H9 (cell line): ENCODE measurements at regions not wholly inside any gene's neighbourhood (a gene's known extent, or its start where the extent isn't known, plus 50 kb on each side); places are given as distances from the start of the nearest gene placed in this dataset.

Source experiments
- DNase-seq: peaks from one replicate; pipeline ENCODE4 v3.0.0-alpha.2; 2017
- H2AFZ ChIP-seq: one replicate; pipeline ENCODE4 v1.6.1; 2013; ENCODE audit warnings: mild to moderate bottlenecking, low read length, control low read depth, moderate library complexity
- H2AK5ac ChIP-seq: 2 replicates; pipeline ENCODE4 v1.6.1; 2013; ENCODE audit warnings: low read length, control low read depth, mixed read lengths; ENCODE audit not compliant: insufficient read length
- H2BK120ac ChIP-seq: one replicate; pipeline ENCODE4 v1.6.1; 2013; ENCODE audit warnings: low read depth, mild to moderate bottlenecking, low read length, control low read depth, inconsistent platforms; ENCODE audit not compliant: poor library complexity, severe bottlenecking
- H2BK12ac ChIP-seq: 2 replicates; pipeline ENCODE4 v1.6.1; 2013; ENCODE audit warnings: low read length, control low read depth, mixed read lengths, low read depth; ENCODE audit not compliant: insufficient read length
- H2BK15ac ChIP-seq: 2 replicates; pipeline ENCODE4 v1.6.1; 2013; ENCODE audit warnings: low read depth, low read length, control low read depth
- H2BK20ac ChIP-seq: one replicate; pipeline ENCODE4 v1.6.1; 2013; ENCODE audit warnings: low read depth, mild to moderate bottlenecking, low read length, control low read depth, inconsistent platforms; ENCODE audit not compliant: poor library complexity, severe bottlenecking
- H2BK5ac ChIP-seq: 2 replicates; pipeline ENCODE4 v1.6.1; 2013; ENCODE audit warnings: low read length, control low read depth, mixed read lengths; ENCODE audit not compliant: insufficient read length
- H3K14ac ChIP-seq: 2 replicates; pipeline ENCODE4 v1.6.1; 2013; ENCODE audit warnings: low read length, control low read depth; ENCODE audit not compliant: insufficient read depth
- H3K18ac ChIP-seq: 2 replicates; pipeline ENCODE4 v1.6.1; 2013; ENCODE audit warnings: low read depth, mild to moderate bottlenecking, mixed read lengths, low read length, control low read depth; ENCODE audit not compliant: insufficient read length
- H3K23ac ChIP-seq: 2 replicates; pipeline ENCODE4 v1.6.1; 2013; ENCODE audit warnings: low read length, control low read depth, mixed read lengths, low read depth; ENCODE audit not compliant: insufficient read length
- H3K23me2 ChIP-seq: 2 replicates; pipeline ENCODE4 v1.6.1; 2013; ENCODE audit warnings: low read depth, mild to moderate bottlenecking, mixed read lengths, low read length, control low read depth; ENCODE audit not compliant: insufficient read length, poor library complexity, severe bottlenecking
- H3K27ac ChIP-seq: 2 replicates; pipeline ENCODE4 v1.5.1; 2013; ENCODE audit warnings: low read length, control low read depth, mixed read lengths, low read depth; ENCODE audit not compliant: insufficient read length
- H3K27me3 ChIP-seq: 2 replicates; pipeline ENCODE4 v1.6.1; 2013; ENCODE audit warnings: low read length, control low read depth, inconsistent platforms; ENCODE audit not compliant: insufficient read depth
- H3K4ac ChIP-seq: 2 replicates; pipeline ENCODE4 v1.6.1; 2013; ENCODE audit warnings: low read depth, mild to moderate bottlenecking, control low read depth, inconsistent platforms, low read length, moderate library complexity
- H3K4me1 ChIP-seq: 2 replicates; pipeline ENCODE4 v1.6.1; 2013; ENCODE audit warnings: low read length, control low read depth, inconsistent platforms; ENCODE audit not compliant: insufficient read depth
- H3K4me2 ChIP-seq: 2 replicates; pipeline ENCODE4 v1.6.1; 2013; ENCODE audit warnings: low read length, control low read depth, mixed read lengths; ENCODE audit not compliant: insufficient read length, insufficient read depth
- H3K56ac ChIP-seq: 2 replicates; pipeline ENCODE4 v1.6.1; 2013; ENCODE audit warnings: low read depth, mild to moderate bottlenecking, mixed read lengths, low read length, control low read depth; ENCODE audit not compliant: insufficient read length
- H3K79me1 ChIP-seq: 2 replicates; pipeline ENCODE4 v1.6.1; 2013; ENCODE audit warnings: low read depth, mild to moderate bottlenecking, moderate library complexity, low read length, control low read depth, inconsistent platforms; ENCODE audit not compliant: insufficient read depth, poor library complexity, severe bottlenecking
- H3K79me2 ChIP-seq: 2 replicates; pipeline ENCODE4 v1.6.1; 2013; ENCODE audit warnings: low read length, control low read depth, inconsistent platforms; ENCODE audit not compliant: insufficient read depth
- H3K9ac ChIP-seq: 2 replicates; pipeline ENCODE4 v1.6.1; 2013; ENCODE audit warnings: low read length, control low read depth, mixed read lengths; ENCODE audit not compliant: insufficient read length; ENCODE audit errors: extremely low read depth
- H3K9me3 ChIP-seq: one replicate; pipeline ENCODE4 v1.6.1; 2013; ENCODE audit warnings: low read depth, low read length, inconsistent platforms; ENCODE audit not compliant: control insufficient read depth
- H3T11ph ChIP-seq: one replicate; pipeline ENCODE4 v1.6.1; 2013; ENCODE audit warnings: mild to moderate bottlenecking, low read length, control low read depth, inconsistent platforms
- H4K20me1 ChIP-seq: one replicate; pipeline ENCODE4 v1.6.1; 2013; ENCODE audit not compliant: control insufficient read depth, insufficient read length, insufficient read depth
- H4K5ac ChIP-seq: 2 replicates; pipeline ENCODE4 v1.6.1; 2013; ENCODE audit warnings: low read depth, mild to moderate bottlenecking, mixed read lengths, low read length, control low read depth; ENCODE audit not compliant: insufficient read length
- H4K8ac ChIP-seq: replicated peaks from 2 replicates; pipeline ENCODE4 v1.6.1; 2013; ENCODE audit warnings: low read length, control low read depth, mixed read lengths, low read depth; ENCODE audit not compliant: insufficient read length
- H4K91ac ChIP-seq: 2 replicates; pipeline ENCODE4 v1.6.1; 2013; ENCODE audit warnings: low read depth, mild to moderate bottlenecking, moderate library complexity, mixed read lengths, low read length, control low read depth; ENCODE audit not compliant: insufficient read length
- H3K27ac Mint-ChIP-seq, 3 experiments: 2 replicates in 2 of 3; 3 replicates in 1 of 3; pipeline ENCODE4 v1.8.0; 2020 to 2021; ENCODE audit warnings: mixed read lengths in 3 of 3, mild to moderate bottlenecking in 1 of 3, moderate library complexity in 1 of 3
- H3K27me3 Mint-ChIP-seq: 2 replicates; pipeline ENCODE4 v1.8.0; 2021; ENCODE audit warnings: low read depth, mild to moderate bottlenecking, moderate library complexity, mixed read lengths
- H3K36me3 Mint-ChIP-seq, 3 experiments: 2 replicates in 2 of 3; 3 replicates in 1 of 3; pipeline ENCODE4 v1.8.0; 2020 to 2021; ENCODE audit warnings: low read depth in 3 of 3, mixed read lengths in 3 of 3; ENCODE audit not compliant: insufficient read depth in 1 of 3
- H3K4me1 Mint-ChIP-seq, 2 experiments: 2 replicates each; pipeline ENCODE4 v1.8.0; 2020; ENCODE audit warnings: mixed read lengths in 2 of 2
- H3K4me3 Mint-ChIP-seq, 2 experiments: 2 replicates in 1 of 2; 3 replicates in 1 of 2; pipeline ENCODE4 v1.8.0; 2020 to 2021; ENCODE audit warnings: mild to moderate bottlenecking in 2 of 2, mixed read lengths in 2 of 2, moderate library complexity in 1 of 2
- H3K9me3 Mint-ChIP-seq, 2 experiments: 2 replicates in 1 of 2; 3 replicates in 1 of 2; pipeline ENCODE4 v1.8.0; 2020; ENCODE audit warnings: mild to moderate bottlenecking in 2 of 2, mixed read lengths in 2 of 2, moderate library complexity in 1 of 2
- WGBS: extraction: QIAGEN DNeasy Blood & Tissue Kit; methylation state at CpG from one replicate; pipeline ENCODE4 v1.1.7; 2013; ENCODE audit warnings: missing lambda C conversion rate, low lambda C conversion rate, mixed read lengths; ENCODE audit not compliant: insufficient read length; ENCODE audit errors: extremely low coverage; 5-methylcytosine and 5-hydroxymethylcytosine counted together
- TF ChIP-seq, protein P1 (sequence below): fragments of 200-600 bp; sonication (generic); conservative IDR thresholded peaks from 3 replicates; pipeline ENCODE4 v1.8.0; 2021; ENCODE audit warnings: antibody characterized with exemption, mild to moderate bottlenecking

DNA sequence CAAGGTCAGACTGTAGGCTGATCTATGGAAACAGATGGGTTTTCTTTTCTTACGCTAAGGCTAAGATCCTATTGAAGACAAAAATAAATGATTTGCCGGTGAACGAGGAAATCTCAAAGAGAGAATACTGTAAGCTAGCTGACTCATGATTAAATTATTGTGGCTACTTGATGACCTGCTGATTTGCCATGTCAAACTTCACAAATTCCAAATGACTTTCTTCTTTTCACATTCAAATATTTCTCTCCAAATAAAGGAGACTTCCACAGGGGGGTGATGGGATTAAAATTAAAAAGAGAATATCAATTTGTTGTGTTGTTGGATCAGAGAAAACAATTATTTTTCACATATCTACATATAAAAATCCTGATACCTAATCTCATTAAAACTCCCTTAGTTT, 860.6 kb upstream of the ZWINT start:
- H3K27me3 ChIP-seq: no peaks in the 10 kb centered on the region
- H3K23ac ChIP-seq: no peak overlapping the region
- no peaks in the 10 kb centered on the region for H3K9me3 ChIP-seq
- H3K9me3 Mint-ChIP-seq: no peaks in the 10 kb centered on the region
- no peak overlapping the region for H2BK5ac ChIP-seq
- peak overlapping the region; percentile 58 for H3K4me2 ChIP-seq
- no peak overlapping the region for H2BK15ac ChIP-seq
- no peak overlapping the region for H3K56ac ChIP-seq
- no peak overlapping the region for H3T11ph ChIP-seq
- H2BK20ac ChIP-seq: no peak overlapping the region
- H2BK120ac ChIP-seq: no peak overlapping the region
- H3K27me3 Mint-ChIP-seq: no peaks in the 10 kb centered on the region
- no peak overlapping the region for H3K14ac ChIP-seq
- no peak for DNase-seq
- no peak overlapping the region for H4K91ac ChIP-seq
- peak overlapping the region; percentile 71 to 100 (median 99); a peak in 5 of 7 replicates for H3K27ac Mint-ChIP-seq
- peaks cover 61 to 69% of the 10 kb centered on the region in 2 experiments for H3K4me1 Mint-ChIP-seq
- no peak overlapping the region for H2AK5ac ChIP-seq
- H3K4me3 Mint-ChIP-seq: peak overlapping the region; percentile 67 to 77
- H3K4me1 ChIP-seq: peaks cover 3% of the 10 kb centered on the region; the same call in 1 of the 2 replicates
- no peak overlapping the region for H4K5ac ChIP-seq
- H4K20me1 ChIP-seq: no peaks in the 10 kb centered on the region
- no peaks in the 10 kb centered on the region for H3K79me1 ChIP-seq
- H3K79me2 ChIP-seq: no peaks in the 10 kb centered on the region; the same call in 1 of the 2 replicates
- no peak overlapping the region for H3K4ac ChIP-seq
- no peak overlapping the region for H3K18ac ChIP-seq
- peaks cover 3% of the 10 kb centered on the region for H3K23me2 ChIP-seq
- H2AFZ ChIP-seq: no peak overlapping the region
- no peak overlapping the region for H3K9ac ChIP-seq
- H4K8ac ChIP-seq: no peak overlapping the region
- H3K36me3 Mint-ChIP-seq: no peaks in the 10 kb centered on the region
- no CpG with 5 or more reads among the region's 3 CpGs for WGBS
- H2BK12ac ChIP-seq: no peak overlapping the region
- peak overlapping the region; percentile 96 for H3K27ac ChIP-seq
- TF ChIP-seq, protein P1, sequence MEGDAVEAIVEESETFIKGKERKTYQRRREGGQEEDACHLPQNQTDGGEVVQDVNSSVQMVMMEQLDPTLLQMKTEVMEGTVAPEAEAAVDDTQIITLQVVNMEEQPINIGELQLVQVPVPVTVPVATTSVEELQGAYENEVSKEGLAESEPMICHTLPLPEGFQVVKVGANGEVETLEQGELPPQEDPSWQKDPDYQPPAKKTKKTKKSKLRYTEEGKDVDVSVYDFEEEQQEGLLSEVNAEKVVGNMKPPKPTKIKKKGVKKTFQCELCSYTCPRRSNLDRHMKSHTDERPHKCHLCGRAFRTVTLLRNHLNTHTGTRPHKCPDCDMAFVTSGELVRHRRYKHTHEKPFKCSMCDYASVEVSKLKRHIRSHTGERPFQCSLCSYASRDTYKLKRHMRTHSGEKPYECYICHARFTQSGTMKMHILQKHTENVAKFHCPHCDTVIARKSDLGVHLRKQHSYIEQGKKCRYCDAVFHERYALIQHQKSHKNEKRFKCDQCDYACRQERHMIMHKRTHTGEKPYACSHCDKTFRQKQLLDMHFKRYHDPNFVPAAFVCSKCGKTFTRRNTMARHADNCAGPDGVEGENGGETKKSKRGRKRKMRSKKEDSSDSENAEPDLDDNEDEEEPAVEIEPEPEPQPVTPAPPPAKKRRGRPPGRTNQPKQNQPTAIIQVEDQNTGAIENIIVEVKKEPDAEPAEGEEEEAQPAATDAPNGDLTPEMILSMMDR: no peak
